Breast epithelium (tissue), 4 donors: ENCODE measurements at regions not wholly inside any gene's neighbourhood (a gene's known extent, or its start where the extent isn't known, plus 50 kb on each side); places are given as distances from the start of the nearest gene placed in this dataset.

Experiments
- DNase-seq, 2 donors: peaks; one replicate each; pipeline ENCODE4 v3.0.0-alpha.2; 2019; ENCODE audit warnings: low spot score in 2 of 2
- H3K27ac ChIP-seq, 2 donors: fragments of 200-600 bp; sonication (generic) in 1 of 2; one replicate each; pipeline ENCODE4 v1.5.1; 2016 to 2019; ENCODE audit warnings: mild to moderate bottlenecking in 1 of 2
- H3K27me3 ChIP-seq, 2 donors: fragments of 200-600 bp; sonication (generic) in 1 of 2; one replicate each; pipeline versions ENCODE4 v1.5.1 to v1.6.0; 2017 to 2019; ENCODE audit warnings: control low read depth in 1 of 2, mild to moderate bottlenecking in 1 of 2
- H3K36me3 ChIP-seq: fragments of 200-600 bp; one replicate; pipeline ENCODE4 v1.5.1; 2019
- H3K4me1 ChIP-seq, 2 donors: fragments of 200-600 bp; sonication (generic); one replicate each; pipeline ENCODE4 v1.5.1; 2016 to 2019; ENCODE audit warnings: control low read depth in 1 of 2
- H3K4me3 ChIP-seq, 3 donors: fragments of 200-600 bp; sonication (generic); 1 replicate in 2 of 3; 2 replicates in 1 of 3; pipeline ENCODE4 v1.5.1; 2016 to 2019; ENCODE audit warnings: mild to moderate bottlenecking in 3 of 3, moderate library complexity in 2 of 3
- H3K9me3 ChIP-seq, 2 donors: fragments of 200-600 bp; sonication (generic) in 1 of 2; one replicate each; pipeline ENCODE4 v1.5.1; 2016 to 2019; ENCODE audit warnings: control low read depth in 1 of 2
- POLR2A ChIP-seq: fragments of 450-650 bp; IDR thresholded peaks from one replicate; pipeline ENCODE4 v1.6.1; 2016; ENCODE audit warnings: antibody characterized with exemption, mild to moderate bottlenecking, moderate library complexity
- POLR2AphosphoS5 ChIP-seq, 3 donors: sonication (generic); formaldehyde crosslinking; IDR thresholded peaks; one replicate each; pipeline ENCODE4 v1.6.1; 2017; ENCODE audit warnings: antibody characterized with exemption in 3 of 3
- intact Hi-C: fragments of 100-400 bp; cut with DNase I; formaldehyde crosslinking; loops from one replicate; pipeline ENCODE4 v1.15.1; 2023; ENCODE audit warnings: low total_unique reads
- TF ChIP-seq, protein P1 (sequence below), 3 donors: fragments of 450-650 bp; IDR thresholded peaks; one replicate each; pipeline ENCODE4 v1.5.1; 2016 to 2017; ENCODE audit warnings: antibody characterized with exemption in 3 of 3, mild to moderate bottlenecking in 3 of 3, moderate library complexity in 3 of 3

DNA sequence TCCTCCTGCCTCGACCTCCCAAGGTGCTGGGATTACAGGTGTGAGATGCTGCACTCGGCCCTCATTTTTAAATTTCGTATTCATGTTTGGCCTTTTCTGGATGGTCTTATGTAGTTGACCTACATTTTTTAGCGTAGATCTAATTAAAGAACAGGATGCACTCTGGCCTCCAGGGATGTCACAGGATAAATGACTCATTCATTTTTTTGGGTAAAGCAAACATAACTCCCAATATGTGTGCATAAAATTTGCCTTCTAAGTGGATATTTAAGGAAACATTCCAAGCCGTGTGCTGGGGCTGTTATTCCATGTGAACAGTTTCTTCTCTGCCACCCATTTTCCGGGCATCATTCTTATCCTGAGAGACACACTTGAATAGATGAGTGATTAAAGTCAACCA lies 501.6 kb downstream of the IRX1 start:
- H3K27ac ChIP-seq: no peak overlapping the region
- no peak overlapping the region for H3K4me3 ChIP-seq
- H3K27me3 ChIP-seq: no peaks in the 10 kb centered on the region
- no peak for TF ChIP-seq POLR2A
- no peaks in the 10 kb centered on the region for H3K4me1 ChIP-seq
- no peak for DNase-seq
- intact Hi-C loops: no loop called here
- no peaks in the 10 kb centered on the region for H3K36me3 ChIP-seq
- no peaks in the 10 kb centered on the region for H3K9me3 ChIP-seq

DNA sequence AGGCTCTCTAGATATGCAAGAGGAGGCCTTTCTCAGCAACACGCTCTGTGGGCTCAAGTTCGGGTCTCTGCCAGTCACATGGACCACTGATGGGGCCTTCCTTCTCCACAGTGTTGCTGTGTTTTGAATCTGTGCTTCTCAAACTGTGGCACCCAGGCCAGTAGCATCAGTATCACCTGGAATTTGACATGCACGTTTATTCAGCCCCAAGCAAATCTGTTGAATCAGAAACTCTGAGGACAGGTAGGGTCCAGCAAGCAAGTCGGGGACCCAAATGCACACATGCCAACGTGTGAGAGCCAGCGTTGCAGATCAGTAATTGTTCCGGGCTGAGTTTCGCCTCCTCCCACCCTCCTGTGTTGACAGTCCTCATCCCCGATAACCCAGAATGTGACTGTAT lies 502.6 kb downstream of the IRX1 start:
- no peak for DNase-seq
- no peaks in the 10 kb centered on the region for H3K36me3 ChIP-seq
- TF ChIP-seq POLR2AphosphoS5 (IDR thresholded peaks at IDR 0.05): no peak
- intact Hi-C loops: no loop called here
- no peaks in the 10 kb centered on the region for H3K9me3 ChIP-seq
- no peak overlapping the region for H3K27ac ChIP-seq
- no peaks in the 10 kb centered on the region for H3K4me1 ChIP-seq
- H3K27me3 ChIP-seq: no peaks in the 10 kb centered on the region
- no peak overlapping the region for H3K4me3 ChIP-seq

DNA sequence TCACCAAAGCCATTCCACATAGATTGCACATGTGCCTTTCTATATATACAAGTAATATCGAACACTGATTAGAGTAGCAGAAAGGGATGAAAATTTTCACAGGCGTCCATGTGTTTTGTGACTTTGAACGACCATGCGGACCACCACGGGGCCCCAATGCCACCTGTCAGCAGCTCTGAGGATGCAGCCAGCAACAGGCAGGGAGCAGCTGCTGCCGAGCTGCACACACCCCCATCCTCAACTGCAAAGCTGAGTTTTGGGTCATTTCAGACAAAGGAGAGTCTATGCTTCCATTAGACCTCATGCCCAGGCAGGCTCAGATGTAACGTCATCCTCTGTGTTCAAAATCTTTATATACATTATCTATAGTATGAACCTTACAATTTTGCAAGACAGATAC lies 503.8 kb downstream of the IRX1 start:
- Histone ChIP-seq H3K27ac (no peak overlapping the region), H3K4me3 (no peak overlapping the region), H3K9me3 (no peaks in the 10 kb centered on the region), H3K4me1 (no peaks in the 10 kb centered on the region), H3K27me3 (no peaks in the 10 kb centered on the region), H3K36me3 (no peaks in the 10 kb centered on the region)
- intact Hi-C loops: no loop called here
- no peak for DNase-seq
- TF ChIP-seq, protein P1, sequence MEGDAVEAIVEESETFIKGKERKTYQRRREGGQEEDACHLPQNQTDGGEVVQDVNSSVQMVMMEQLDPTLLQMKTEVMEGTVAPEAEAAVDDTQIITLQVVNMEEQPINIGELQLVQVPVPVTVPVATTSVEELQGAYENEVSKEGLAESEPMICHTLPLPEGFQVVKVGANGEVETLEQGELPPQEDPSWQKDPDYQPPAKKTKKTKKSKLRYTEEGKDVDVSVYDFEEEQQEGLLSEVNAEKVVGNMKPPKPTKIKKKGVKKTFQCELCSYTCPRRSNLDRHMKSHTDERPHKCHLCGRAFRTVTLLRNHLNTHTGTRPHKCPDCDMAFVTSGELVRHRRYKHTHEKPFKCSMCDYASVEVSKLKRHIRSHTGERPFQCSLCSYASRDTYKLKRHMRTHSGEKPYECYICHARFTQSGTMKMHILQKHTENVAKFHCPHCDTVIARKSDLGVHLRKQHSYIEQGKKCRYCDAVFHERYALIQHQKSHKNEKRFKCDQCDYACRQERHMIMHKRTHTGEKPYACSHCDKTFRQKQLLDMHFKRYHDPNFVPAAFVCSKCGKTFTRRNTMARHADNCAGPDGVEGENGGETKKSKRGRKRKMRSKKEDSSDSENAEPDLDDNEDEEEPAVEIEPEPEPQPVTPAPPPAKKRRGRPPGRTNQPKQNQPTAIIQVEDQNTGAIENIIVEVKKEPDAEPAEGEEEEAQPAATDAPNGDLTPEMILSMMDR (IDR thresholded peaks at IDR 0.05): no peak
- TF ChIP-seq POLR2A: no peak

DNA sequence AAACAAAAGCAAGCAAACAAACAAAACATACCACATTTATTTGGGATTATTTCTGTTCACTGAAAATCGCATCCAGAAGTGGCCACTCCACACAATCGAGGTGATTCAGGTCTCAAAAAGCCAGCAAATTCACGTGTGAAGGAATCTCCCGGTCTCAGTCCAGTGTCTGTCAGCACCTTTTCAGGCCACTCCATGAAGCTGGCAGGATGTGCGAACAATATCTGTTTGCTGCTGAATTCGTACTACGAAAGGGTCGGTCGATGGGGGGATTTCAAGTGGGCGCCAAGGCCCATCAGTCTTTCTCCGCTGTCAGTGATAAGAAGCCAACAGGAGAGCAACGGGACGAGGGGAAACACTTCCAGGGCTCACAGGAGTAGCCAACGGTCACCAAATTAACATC lies 505.1 kb downstream of the IRX1 start:
- H3K27ac ChIP-seq: no peak overlapping the region
- no peaks in the 10 kb centered on the region for H3K4me1 ChIP-seq
- no peaks in the 10 kb centered on the region for H3K9me3 ChIP-seq
- TF ChIP-seq POLR2A: no peak
- TF ChIP-seq POLR2AphosphoS5 (IDR thresholded peaks at IDR 0.05): no peak
- TF ChIP-seq, protein P1 (IDR thresholded peaks at IDR 0.05): no peak
- H3K27me3 ChIP-seq: no peaks in the 10 kb centered on the region
- intact Hi-C loops: no loop called here
- no peak for DNase-seq
- no peaks in the 10 kb centered on the region for H3K36me3 ChIP-seq
- no peak overlapping the region for H3K4me3 ChIP-seq

DNA sequence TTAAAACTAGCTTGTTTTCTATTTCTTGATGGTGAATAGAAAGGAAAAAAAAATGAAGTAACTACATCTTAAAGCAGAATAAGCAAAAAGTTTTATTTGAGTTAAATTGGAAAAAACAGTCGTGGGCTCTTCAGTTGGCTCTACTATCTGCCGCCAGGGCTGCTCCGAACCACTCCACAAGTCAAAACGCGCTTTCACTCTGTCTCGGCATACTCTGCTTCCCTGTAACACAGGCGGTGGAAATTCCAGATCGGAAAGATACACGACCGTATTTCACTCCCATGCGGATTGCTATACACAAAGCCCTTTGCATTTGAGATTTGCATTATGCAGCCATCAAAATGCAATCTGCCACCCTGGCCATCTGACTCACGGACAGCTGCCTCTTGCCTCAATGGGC lies 505.6 kb downstream of the IRX1 start:
- Histone ChIP-seq H3K4me3 (no peak overlapping the region), H3K9me3 (no peaks in the 10 kb centered on the region), H3K4me1 (no peaks in the 10 kb centered on the region), H3K36me3 (no peaks in the 10 kb centered on the region), H3K27me3 (no peaks in the 10 kb centered on the region), H3K27ac (no peak overlapping the region)
- TF ChIP-seq POLR2AphosphoS5 (IDR thresholded peaks at IDR 0.05) (no peak), POLR2A (no peak)
- TF ChIP-seq, protein P1 (IDR thresholded peaks at IDR 0.05): no peak
- intact Hi-C loops: no loop called here
- no peak for DNase-seq

DNA sequence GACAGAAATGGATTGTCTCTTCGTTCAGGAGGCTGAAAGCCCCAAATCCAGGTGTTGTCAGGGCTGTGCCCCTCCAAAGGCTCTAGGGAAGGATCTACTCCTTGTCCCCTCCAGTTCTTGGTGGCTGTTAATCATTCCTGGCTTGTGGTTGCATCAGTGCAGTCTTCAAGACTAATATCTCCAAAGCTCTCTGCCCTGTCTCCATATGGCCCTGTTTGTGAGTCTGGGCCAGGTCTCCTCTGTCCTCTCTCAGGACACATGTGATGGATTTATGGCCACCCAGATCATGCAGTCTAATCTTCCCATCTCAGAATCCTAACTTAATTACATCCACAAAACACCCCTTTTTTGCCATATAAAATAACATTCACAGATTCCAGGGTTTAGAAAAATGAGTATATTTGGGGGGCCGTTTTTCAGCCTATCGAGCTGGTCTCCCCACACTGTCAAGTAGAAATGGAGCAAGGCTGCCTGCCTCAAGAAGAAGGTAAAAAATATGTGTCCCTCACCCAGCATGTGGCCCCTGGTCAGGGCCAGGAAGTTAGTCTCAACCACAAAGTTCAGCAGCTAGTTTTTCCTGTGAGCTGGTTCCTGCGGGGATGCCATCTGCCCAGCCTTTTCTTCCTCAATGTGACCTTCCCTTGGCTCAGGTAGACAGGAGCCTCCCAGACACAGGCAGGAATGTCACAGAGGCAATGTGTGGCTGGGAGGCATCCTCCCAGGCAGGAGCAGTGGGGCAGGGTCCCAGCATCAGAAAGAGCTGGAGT lies 509.4 kb downstream of the IRX1 start:
- Histone ChIP-seq H3K27me3 (no peaks in the 10 kb centered on the region), H3K36me3 (no peaks in the 10 kb centered on the region), H3K4me1 (no peaks in the 10 kb centered on the region), H3K4me3 (no peak overlapping the region), H3K27ac (no peak overlapping the region), H3K9me3 (no peaks in the 10 kb centered on the region)
- TF ChIP-seq, protein P1 (IDR thresholded peaks at IDR 0.05): no peak
- TF ChIP-seq POLR2A: no peak
- TF ChIP-seq POLR2AphosphoS5 (IDR thresholded peaks at IDR 0.05): no peak
- no peak for DNase-seq
- intact Hi-C loops: no loop called here
